ENCODE measurements at regions not wholly inside any gene's neighbourhood (a gene's known extent, or its start where the extent isn't known, plus 50 kb on each side); places are given as distances from the start of the nearest gene placed in this dataset.

- TF ChIP-seq CTCF (IDR thresholded peaks at IDR 0.05) (no peak), POLR2AphosphoS5 (IDR thresholded peaks at IDR 0.05) (no peak), POLR2A (IDR thresholded peaks at IDR 0.05) (no peak), EP300 (IDR thresholded peaks at IDR 0.05) (no peak)
Measured at GRCh38 chr6:2502998-2503674, 247.6 kb downstream of the MYLK4 start.

All from gastroesophageal sphincter (tissue), 3 donors.